ENCODE measurements at regions not wholly inside any gene's neighbourhood (a gene's known extent, or its start where the extent isn't known, plus 50 kb on each side); places are given as distances from the start of the nearest gene placed in this dataset.

DNA sequence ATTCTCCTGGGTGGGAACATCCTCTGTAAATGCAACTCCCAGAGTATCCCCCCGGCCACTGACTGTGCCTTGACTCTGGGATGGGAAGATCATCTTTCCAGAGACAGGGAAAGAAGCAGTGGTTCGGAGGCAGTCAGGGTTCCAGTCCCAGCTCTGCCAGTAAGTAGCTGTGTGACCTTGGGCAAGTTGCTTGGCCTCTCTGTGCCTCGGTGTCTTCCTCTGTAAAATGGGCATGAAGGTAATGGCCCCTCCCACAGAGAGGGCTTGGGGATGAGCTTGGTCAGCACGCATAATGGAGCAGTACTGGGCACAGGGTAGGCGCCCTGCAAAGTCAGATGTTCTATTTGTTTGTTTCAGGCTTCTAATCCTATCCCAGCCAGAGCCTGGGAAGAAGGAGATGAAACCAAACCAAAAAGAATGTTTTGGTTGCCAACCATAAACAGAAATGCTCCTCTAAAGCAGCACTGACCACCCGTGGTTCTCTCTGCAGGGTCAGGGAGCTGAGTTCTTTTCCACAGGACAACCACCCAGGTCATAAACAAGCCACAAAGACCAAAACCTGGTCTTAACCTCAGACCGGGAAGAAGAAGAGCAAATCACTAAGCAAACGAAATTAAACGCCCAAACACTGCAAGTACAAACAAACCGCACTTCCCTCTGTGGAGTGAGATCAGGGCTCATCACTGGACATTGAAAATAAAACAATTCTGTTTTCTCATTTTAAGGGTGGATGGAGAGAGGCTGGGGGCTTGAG is 381.0 kb upstream of the SULF2 start:
- TF ChIP-seq, protein P1, sequence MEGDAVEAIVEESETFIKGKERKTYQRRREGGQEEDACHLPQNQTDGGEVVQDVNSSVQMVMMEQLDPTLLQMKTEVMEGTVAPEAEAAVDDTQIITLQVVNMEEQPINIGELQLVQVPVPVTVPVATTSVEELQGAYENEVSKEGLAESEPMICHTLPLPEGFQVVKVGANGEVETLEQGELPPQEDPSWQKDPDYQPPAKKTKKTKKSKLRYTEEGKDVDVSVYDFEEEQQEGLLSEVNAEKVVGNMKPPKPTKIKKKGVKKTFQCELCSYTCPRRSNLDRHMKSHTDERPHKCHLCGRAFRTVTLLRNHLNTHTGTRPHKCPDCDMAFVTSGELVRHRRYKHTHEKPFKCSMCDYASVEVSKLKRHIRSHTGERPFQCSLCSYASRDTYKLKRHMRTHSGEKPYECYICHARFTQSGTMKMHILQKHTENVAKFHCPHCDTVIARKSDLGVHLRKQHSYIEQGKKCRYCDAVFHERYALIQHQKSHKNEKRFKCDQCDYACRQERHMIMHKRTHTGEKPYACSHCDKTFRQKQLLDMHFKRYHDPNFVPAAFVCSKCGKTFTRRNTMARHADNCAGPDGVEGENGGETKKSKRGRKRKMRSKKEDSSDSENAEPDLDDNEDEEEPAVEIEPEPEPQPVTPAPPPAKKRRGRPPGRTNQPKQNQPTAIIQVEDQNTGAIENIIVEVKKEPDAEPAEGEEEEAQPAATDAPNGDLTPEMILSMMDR (IDR thresholded peaks at IDR 0.05), result no peak
- TF ChIP-seq POLR2A (IDR thresholded peaks at IDR 0.05), result no peak
